ENCODE measurements at regions not wholly inside any gene's neighbourhood (a gene's known extent, or its start where the extent isn't known, plus 50 kb on each side); places are given as distances from the start of the nearest gene placed in this dataset.
"Not testable (repeated sequence)": the region's sequence is repeated elsewhere in the genome, so short reads cannot be mapped to it uniquely, and the experiment has no call there.

DNA sequence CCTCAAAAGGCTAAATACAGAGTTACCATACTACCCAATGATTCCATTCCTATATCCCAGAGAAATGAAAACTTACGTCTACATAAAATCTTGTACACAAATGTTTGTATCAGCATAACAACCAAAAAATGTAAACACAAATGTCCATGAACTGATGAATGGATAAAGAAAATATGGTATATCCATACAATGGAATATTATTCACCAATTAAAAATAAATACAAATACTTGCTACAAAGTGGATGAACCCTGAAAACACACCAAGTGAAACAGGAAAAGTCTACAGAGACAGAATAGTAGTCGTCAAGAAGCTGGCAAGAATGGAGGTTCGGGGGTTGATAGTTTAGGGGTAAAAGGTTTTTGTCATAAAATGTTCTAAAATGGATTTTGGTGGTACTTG lies 54.0 kb upstream of the ANKRD28 start:
- DNase-seq = no peak

DNA sequence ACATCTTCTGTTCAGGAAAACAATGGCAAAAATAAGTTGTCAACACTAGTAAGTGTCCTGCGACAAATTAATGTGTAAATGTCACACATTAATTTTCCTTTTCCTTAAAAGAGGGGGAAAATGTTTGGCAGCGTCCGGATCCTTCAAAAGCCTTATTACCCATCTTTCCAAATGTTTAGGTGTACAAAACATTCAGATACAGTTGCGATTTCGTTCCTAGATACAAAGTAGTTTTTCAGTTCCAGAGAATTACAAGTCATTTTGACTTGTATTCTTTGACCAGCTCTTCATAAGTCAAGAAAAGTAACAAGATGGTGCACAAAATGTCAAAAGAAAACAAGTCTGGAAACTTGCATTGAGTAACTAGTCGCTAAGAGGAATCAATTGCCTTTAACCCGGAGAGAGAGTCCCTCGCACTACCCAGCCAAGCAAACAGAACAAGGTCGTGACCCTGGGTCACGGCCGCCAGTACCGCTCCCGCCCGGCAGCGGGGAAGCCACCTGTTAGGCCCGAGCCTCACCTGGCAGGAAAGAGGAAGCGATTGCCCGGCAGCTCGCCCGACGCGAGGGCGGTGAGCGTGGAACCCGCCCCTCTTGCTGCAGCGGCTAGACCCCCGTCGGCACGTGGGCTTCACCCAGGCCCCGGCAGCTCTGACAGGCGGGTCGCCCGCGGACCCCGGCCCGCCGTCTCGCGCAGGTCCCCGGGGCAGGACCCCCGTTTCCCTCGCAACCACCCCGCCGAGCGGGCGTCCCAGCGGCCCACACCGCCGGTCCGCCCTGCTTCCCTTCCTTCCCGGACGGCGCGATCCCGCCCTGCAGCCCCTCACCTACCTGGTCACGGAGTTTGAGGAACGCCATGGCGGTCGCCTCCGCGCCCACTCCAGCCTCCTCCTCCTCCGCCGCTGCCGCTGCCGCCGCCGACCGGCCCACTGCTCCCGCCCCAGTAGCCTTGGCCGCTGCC lies 61.0 kb upstream of the ANKRD28 start:
- peak; percentile 43 for DNase-seq

- DNase-seq = peak; percentile 76
Measured at GRCh38 chr3:15859507-15860013, 61.8 kb upstream of the ANKRD28 start.

GRCh38 chr3:15860014-15860934 lies 62.5 kb upstream of the ANKRD28 start:
- peak; percentile 76 for DNase-seq

GRCh38 chr3:15861163-15861562 lies 63.4 kb upstream of the ANKRD28 start:
- DNase-seq = no peak

- no peak for DNase-seq
Measured at GRCh38 chr3:15872807-15873206, 75.0 kb upstream of the ANKRD28 start.

DNA sequence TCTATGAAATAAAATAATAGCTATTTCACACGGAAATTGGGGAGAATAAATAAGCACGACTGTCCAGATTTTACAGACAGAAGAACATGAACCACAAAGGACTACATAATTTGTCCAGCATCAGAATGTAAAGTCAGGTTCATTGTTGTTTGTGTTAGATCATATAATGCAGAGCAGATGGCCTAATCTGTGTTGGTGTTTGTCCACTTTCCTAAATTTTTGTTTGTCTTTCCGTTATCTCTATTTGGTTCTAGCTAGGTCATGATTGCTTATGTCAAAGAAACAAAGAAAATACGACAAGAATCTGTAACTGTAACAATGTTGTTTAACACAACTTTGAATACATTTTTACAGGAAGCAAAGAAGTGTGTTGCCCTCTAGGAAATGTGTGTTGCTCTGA lies 75.6 kb upstream of the ANKRD28 start:
- no peak for DNase-seq

GRCh38 chr3:15875016-15875689 lies 77.4 kb upstream of the ANKRD28 start:
- no peak for DNase-seq

DNA sequence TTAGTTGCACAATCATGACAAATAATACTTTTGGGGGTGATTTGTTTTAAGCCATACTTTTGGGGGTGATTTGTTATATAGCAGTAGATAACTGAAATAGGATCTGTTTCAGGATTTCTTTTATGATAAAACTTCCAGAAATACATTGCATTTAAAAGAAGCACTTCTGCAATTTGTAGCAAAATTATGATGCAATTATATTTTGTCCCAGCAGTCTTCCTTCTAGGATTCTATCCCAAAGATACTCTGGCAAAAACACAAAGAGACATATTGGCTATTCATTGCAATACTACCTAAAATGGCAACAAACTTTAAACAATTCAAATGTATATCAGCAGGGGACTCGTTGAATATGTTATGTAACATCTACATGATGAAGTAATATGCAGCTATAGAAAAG lies 78.9 kb upstream of the ANKRD28 start:
- DNase-seq = no peak

GRCh38 chr3:15877813-15878212 lies 80.0 kb upstream of the ANKRD28 start:
- no peak for DNase-seq

- not testable (repeated sequence) for DNase-seq
Measured at GRCh38 chr3:15879787-15880186, 82.0 kb upstream of the ANKRD28 start.

DNA sequence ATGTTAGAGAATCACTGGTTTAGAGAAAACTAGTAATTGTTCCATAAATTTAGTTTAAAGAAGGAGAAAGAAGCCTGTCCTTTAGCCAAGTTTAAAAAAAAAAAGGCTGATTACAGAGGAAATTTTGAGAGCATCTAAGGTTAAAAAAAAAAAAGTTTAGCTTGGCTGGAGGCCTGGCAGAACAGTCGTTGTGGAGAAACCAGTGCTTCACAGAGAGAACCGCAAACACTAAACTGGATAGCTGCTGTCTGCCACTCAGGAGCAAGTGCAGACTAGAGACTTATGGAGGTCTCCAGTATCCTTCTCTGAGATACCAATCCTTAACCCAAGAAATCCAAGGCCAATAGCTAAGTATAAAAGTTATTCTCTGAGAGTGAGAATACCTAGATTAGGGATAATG lies 84.8 kb upstream of the ANKRD28 start:
- no peak for DNase-seq

DNA sequence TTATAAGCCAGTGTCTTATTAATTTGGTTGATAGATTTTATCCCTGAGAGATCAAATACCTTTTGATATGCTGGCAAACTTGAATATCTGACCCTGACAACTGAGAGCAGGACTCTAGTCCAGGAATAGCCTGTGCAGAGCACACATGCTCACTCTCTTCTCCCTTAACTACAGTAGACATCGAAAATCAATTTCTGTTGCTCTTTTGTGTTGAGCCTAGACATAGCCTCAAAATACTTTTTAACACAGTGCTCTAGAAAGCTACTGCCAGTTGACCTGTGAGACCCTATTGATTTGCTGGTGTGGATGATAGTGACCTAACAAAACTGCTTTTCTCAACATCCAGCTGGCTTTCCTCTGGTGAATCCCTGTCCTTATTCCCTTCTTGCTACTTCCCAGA lies 86.4 kb upstream of the ANKRD28 start:
- no peak for DNase-seq

DNA sequence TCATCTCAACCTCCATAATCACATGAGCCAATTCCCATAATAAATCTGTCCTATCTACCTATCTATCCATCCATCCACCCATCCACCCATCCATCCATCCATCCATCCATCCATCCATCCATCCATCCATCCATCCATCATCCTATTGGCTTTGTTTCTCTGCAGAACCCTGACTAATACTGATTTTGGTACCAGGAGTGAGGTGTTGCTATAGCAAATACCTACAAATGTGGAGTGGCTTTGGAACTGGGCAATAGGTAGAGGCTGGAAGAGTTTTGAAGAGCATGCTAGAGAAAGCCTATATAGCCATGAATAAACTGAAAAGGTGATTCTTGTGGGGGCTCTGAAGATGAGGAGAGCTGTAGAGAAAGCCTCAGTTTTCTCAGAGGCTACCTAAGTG lies 88.7 kb upstream of the ANKRD28 start:
- no peak for DNase-seq

DNA sequence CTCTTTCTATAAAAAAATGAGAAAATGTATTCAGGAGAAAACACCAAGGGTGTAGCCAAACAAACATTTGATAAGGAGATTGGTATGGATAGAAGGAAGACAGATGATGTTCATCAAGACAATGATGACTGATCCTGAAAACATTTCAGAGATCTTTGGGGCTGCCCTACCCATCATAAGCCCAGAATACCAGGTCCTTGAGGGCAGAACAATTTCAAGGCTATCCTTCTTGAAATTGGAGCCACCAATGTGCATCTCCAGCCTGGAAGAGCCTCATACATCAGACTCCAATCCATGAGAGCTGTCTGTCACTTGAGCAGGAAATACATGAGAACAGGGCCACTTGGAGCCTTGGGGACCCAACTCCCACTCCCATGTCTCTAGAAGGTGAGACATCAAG lies 89.5 kb upstream of the ANKRD28 start:
- no peak for DNase-seq

DNA sequence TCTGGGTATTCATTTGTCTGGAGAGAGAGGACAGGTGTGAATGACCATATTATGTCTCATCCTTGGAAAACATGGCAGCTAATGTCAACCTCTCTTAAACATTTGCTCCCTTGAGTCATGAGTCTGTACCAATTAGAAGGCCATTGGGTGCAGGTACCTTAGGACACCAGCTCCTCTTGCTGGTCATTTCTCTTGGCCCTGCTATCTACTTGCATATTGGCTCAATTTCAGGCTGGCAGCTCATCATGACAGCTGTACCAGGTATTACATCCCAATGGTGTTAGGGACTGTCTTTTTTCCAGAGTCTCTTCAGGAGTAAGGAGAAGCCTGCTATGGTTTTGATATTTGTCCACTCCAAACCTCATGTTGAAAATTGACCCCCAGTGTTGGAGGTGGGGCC lies 92.2 kb upstream of the ANKRD28 start:
- DNase-seq = no peak

DNA sequence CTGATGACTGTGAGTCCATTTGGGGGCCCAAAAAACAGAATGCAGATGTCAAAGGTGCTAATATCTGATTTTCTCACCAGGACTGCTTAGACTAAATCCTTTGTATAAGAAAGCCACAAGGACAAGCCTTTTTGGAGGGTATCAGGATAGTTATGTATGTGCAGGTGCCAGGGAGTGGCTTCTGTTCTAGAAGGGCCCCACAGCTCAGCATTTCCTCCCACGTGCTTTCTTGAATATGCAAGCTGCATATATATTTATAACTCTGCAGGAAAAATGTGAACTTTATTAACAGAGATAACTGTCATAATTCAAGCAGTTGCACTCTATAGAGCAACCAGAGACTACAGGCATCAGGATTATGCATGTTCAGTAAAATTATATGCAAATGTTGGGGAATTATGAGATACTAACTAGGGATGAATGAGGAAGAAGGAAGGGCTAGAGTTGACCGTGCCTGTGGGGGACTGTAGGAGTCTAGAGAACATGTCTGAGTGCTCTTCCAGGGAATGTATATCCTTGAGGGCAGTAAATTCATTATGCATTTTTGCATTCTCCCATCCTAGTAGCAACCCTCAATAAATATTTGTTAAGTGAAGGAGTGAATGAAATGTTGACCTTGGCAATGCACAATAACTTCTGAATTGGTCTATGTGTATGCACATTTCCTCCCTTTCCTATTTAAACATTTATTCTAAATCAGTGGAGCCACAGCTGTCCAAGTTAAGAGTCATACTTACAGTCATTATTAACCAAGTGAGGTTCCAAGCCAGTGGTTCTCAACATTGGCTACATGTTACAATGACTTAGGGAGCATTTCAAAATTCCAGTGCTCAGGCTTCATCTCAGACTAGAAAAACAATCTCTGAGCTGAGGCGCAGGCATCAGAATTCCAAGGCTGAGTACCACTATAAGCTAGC lies 94.8 kb upstream of the ANKRD28 start:
- DNase-seq = no peak

GRCh38 chr3:15894382-15894781 lies 96.6 kb upstream of the ANKRD28 start:
- no peak for DNase-seq

- DNase-seq = no peak
Measured at GRCh38 chr3:15896500-15896899, 98.7 kb upstream of the ANKRD28 start.

DNA sequence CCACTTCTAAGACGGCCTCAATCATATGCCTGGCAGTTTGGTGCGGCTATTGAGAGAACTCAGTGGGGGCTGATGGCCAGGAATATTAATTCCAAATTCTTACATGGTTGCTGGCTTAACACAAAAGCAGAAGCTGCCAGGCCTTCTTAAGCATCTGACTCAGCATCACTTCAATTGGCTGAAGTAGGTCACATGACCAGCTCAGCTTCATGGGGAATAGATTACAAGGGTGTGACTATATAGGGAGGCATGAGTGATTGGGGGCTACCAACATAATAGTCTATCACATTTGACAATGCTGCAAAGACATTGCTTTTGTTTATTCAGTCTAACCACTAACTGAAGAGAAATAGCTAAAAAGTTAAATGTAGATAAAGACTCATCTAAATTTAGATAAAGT lies 101.6 kb upstream of the ANKRD28 start:
- DNase-seq = no peak

DNA sequence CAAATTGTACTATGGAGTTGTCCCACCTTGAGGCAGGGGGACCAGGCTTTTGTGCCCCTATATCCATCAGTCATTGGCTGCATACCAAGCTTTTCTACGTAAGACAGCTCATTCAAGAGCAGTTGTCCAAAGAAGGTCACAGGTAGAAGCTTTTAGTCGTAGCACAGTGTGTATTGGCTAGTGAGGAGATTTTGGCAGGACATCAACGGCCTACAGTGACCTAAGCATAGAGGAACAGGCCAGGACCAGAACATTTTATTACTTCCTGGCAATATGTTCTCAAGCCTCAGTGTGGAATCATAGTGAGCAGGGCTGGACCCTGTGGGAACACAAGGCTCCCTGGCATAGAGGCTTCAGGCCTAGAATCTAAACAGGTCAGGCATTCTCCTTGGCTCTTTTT lies 105.4 kb upstream of the ANKRD28 start:
- no peak for DNase-seq
